ENCODE measurements at regions not wholly inside any gene's neighbourhood (a gene's known extent, or its start where the extent isn't known, plus 50 kb on each side); places are given as distances from the start of the nearest gene placed in this dataset.

DNA sequence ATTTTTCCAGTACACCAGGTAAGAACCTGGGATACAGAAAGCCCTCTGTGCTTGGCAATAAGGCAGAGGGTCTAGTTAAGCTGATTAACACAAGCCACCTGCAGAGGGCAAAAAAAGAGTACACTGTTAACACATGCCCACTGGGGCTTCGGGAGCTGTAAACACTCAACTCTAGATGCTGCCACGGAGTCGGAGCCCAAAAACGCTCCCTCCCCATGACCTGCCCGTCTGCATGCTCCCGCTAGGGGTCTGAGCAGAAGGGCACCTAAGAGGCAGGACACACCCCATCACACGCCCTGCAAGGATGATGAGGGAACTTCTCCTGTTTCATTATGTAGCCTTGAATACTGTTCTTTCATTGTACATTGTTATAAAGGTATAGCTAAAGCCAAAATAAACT, 715.6 kb upstream of the AADAT start:
- Histone ChIP-seq H3F3A (replicated peaks; ENCODE audit: low read depth) (no peaks in the 10 kb centered on the region), H3K4me2 (no peak overlapping the region), H4K20me1 (replicated peaks; ENCODE audit: insufficient read depth) (no peaks in the 10 kb centered on the region), H3K4me1 (ENCODE audit: insufficient read depth) (no peaks in the 10 kb centered on the region), H3K36me3 (ENCODE audit: insufficient read depth) (no peaks in the 10 kb centered on the region), H3K27me3 (ENCODE audit: insufficient read depth) (no peaks in the 10 kb centered on the region), H3K4me3 (no peak overlapping the region), H3K9me2 (ENCODE audit: insufficient read depth) (peaks cover 3% of the 10 kb centered on the region; the same call in 1 of the 2 replicates), H2AFZ (no peak overlapping the region), H3K79me2 (replicated peaks; ENCODE audit: insufficient read depth) (no peaks in the 10 kb centered on the region), H3K27ac (ENCODE audit: low read depth) (no peak overlapping the region)
- Mint-ChIP-seq H3K4me3 (no peak overlapping the region), H3K4me1 (no peaks in the 10 kb centered on the region), H3K27ac (no peak overlapping the region), H3K27me3 (ENCODE audit: insufficient read depth, low read depth, poor library complexity) (peaks cover 2% of the 10 kb centered on the region), H3K36me3 (ENCODE audit: low read depth) (peaks cover 4% of the 10 kb centered on the region; the same call in 1 of the 3 replicates), H3K9me3 (peaks cover 10% of the 10 kb centered on the region; the same call in 2 of the 3 replicates)
- peak; percentile 14 for DNase-seq (ENCODE audit: low spot score)
- ATAC-seq = no peak; the same call in 2 of the 3 replicates
- TF ChIP-seq ZNF462 (CRISPR knock-in tag; IDR thresholded peaks at IDR 0.05) = no peak
- TF ChIP-seq JUNB (IDR thresholded peaks at IDR 0.05; ENCODE audit: unreplicated experiment) = no peak
- TF ChIP-seq, protein P1, sequence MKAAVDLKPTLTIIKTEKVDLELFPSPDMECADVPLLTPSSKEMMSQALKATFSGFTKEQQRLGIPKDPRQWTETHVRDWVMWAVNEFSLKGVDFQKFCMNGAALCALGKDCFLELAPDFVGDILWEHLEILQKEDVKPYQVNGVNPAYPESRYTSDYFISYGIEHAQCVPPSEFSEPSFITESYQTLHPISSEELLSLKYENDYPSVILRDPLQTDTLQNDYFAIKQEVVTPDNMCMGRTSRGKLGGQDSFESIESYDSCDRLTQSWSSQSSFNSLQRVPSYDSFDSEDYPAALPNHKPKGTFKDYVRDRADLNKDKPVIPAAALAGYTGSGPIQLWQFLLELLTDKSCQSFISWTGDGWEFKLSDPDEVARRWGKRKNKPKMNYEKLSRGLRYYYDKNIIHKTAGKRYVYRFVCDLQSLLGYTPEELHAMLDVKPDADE (IDR thresholded peaks at IDR 0.05) = no peak
- no peak for TF ChIP-seq CREB1 (CRISPR knock-in tag; IDR thresholded peaks at IDR 0.05; ENCODE audit: low read depth)
- TF ChIP-seq, protein P2, sequence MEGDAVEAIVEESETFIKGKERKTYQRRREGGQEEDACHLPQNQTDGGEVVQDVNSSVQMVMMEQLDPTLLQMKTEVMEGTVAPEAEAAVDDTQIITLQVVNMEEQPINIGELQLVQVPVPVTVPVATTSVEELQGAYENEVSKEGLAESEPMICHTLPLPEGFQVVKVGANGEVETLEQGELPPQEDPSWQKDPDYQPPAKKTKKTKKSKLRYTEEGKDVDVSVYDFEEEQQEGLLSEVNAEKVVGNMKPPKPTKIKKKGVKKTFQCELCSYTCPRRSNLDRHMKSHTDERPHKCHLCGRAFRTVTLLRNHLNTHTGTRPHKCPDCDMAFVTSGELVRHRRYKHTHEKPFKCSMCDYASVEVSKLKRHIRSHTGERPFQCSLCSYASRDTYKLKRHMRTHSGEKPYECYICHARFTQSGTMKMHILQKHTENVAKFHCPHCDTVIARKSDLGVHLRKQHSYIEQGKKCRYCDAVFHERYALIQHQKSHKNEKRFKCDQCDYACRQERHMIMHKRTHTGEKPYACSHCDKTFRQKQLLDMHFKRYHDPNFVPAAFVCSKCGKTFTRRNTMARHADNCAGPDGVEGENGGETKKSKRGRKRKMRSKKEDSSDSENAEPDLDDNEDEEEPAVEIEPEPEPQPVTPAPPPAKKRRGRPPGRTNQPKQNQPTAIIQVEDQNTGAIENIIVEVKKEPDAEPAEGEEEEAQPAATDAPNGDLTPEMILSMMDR (conservative IDR thresholded peaks at IDR 0.05; ENCODE audit: low read depth in 2 of 2) = peak in 1 of 2 experiments; percentile 13; a peak in 1 of 4 replicates
- TF ChIP-seq STAT1 (IDR thresholded peaks at IDR 0.05; ENCODE audit: unreplicated experiment) = no peak

Data from GM23338 (cell line).